HL-60 (cell line): ENCODE measurements at regions not wholly inside any gene's neighbourhood (a gene's known extent, or its start where the extent isn't known, plus 50 kb on each side); places are given as distances from the start of the nearest gene placed in this dataset.

Experiments used
- CTCF ChIP-seq: IDR thresholded peaks from one replicate; pipeline ENCODE4 v1.5.1; 2011; ENCODE audit warnings: low read length, control low read depth, inconsistent platforms; ENCODE audit not compliant: insufficient read depth
- GABPA ChIP-seq: IDR thresholded peaks from 2 replicates; pipeline ENCODE4 v1.6.1; 2012; ENCODE audit warnings: low read depth
- REST ChIP-seq: IDR thresholded peaks from 2 replicates; pipeline ENCODE4 v1.6.1; 2012; ENCODE audit warnings: low read depth; ENCODE audit not compliant: insufficient replicate concordance
- SPI1 ChIP-seq: IDR thresholded peaks from 2 replicates; pipeline ENCODE4 v1.6.1; 2012; ENCODE audit warnings: low read depth, mild to moderate bottlenecking, borderline replicate concordance

- no peak for TF ChIP-seq CTCF
- no peak for TF ChIP-seq GABPA
- no peak for TF ChIP-seq REST
- TF ChIP-seq SPI1: no peak
These were observed 112.5 kb upstream of the OTOS start for GRCh38 chr2:240252872-240253511.
